GM23338 (cell line): ENCODE measurements at regions not wholly inside any gene's neighbourhood (a gene's known extent, or its start where the extent isn't known, plus 50 kb on each side); places are given as distances from the start of the nearest gene placed in this dataset.

Experiments used
- CREB1 ChIP-seq: fragments of 250-450 bp; sonication (Bioruptor Pico); IDR thresholded peaks from 2 replicates; pipeline ENCODE4 v1.5.0; 2020; ENCODE audit warnings: low read depth, mild to moderate bottlenecking, moderate library complexity
- EZH2 ChIP-seq: fragments of 200-600 bp; sonication (generic); IDR thresholded peaks from one replicate; pipeline ENCODE4 v1.8.0; 2017; ENCODE audit warnings: antibody characterized with exemption, mild to moderate bottlenecking, low read depth; ENCODE audit not compliant: unreplicated experiment
- EZH2phosphoT487 ChIP-seq: fragments of 200-600 bp; sonication (generic); IDR thresholded peaks from one replicate; pipeline ENCODE4 v1.8.1; 2018; ENCODE audit warnings: antibody characterized with exemption; ENCODE audit not compliant: unreplicated experiment
- JUNB ChIP-seq: IDR thresholded peaks from one replicate; pipeline ENCODE4 v1.6.1; 2016; ENCODE audit warnings: antibody characterized with exemption; ENCODE audit not compliant: unreplicated experiment
- NANOG ChIP-seq: IDR thresholded peaks from 2 replicates; pipeline ENCODE4 v1.6.1; 2016; ENCODE audit warnings: antibody characterized with exemption, borderline replicate concordance
- POLR2AphosphoS5 ChIP-seq: IDR thresholded peaks from 2 replicates; pipeline ENCODE4 v1.6.1; 2016; ENCODE audit warnings: antibody characterized with exemption, low read depth
- ZNF114 ChIP-seq: fragments of 250-450 bp; sonication (Bioruptor Pico); IDR thresholded peaks from 2 replicates; pipeline ENCODE4 v1.5.0; 2020; ENCODE audit warnings: mild to moderate bottlenecking, moderate library complexity
- ZNF331 ChIP-seq: fragments of 250-450 bp; sonication (Bioruptor Pico); IDR thresholded peaks from 2 replicates; pipeline ENCODE4 v1.5.0; 2020; ENCODE audit warnings: low read depth, mild to moderate bottlenecking, moderate library complexity
- TF ChIP-seq, protein P1 (sequence below), 2 experiments: fragments of 200-600 bp in 1 of 2; sonication (generic) in 1 of 2; conservative IDR thresholded peaks; 2 replicates each; pipeline versions ENCODE4 v1.5.1 to v1.6.1; 2016 to 2017; ENCODE audit warnings: antibody characterized with exemption in 2 of 2, low read depth in 2 of 2, mild to moderate bottlenecking in 2 of 2, moderate library complexity in 1 of 2
- TF ChIP-seq, protein P2 (sequence below): IDR thresholded peaks from one replicate; pipeline ENCODE4 v1.6.1; 2018; ENCODE audit warnings: antibody characterized with exemption; ENCODE audit not compliant: unreplicated experiment
- TF ChIP-seq, protein P3 (sequence below): IDR thresholded peaks from 2 replicates; pipeline ENCODE4 v1.6.1; 2016; ENCODE audit warnings: antibody characterized with exemption
- TF ChIP-seq, protein P4 (sequence below): fragments of 250-450 bp; sonication (Bioruptor Pico); IDR thresholded peaks from 2 replicates; pipeline ENCODE4 v1.5.0; 2020; ENCODE audit warnings: mild to moderate bottlenecking, moderate library complexity

DNA sequence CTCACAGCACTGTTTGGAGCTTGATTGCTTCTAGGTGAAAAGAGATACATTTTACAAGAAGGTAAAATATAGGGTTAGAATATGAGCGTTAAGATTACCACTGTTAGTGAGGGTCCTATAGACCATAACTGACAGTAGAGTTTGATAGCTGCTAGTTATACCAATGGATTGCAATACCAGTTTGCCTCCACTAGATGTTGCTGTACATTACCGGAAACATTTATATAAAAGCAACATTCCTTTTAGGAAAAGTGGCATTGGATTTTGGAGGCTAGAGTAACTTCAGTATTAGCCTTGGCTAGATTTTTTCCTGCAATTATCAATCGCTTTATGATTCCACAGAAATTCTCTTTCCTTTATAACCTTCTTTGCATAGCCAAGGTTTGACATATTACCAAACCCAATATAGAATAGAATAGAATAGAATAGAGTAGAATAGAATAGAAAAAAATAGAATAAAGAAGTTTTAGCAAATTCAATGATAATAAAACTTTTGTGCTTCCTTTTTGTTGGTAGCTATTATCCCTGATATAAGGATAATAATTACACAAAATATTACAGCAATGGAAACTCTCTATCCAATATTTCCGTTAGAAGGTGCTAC lies 1093.6 kb upstream of the ALCAM start:
- TF ChIP-seq, protein P1, sequence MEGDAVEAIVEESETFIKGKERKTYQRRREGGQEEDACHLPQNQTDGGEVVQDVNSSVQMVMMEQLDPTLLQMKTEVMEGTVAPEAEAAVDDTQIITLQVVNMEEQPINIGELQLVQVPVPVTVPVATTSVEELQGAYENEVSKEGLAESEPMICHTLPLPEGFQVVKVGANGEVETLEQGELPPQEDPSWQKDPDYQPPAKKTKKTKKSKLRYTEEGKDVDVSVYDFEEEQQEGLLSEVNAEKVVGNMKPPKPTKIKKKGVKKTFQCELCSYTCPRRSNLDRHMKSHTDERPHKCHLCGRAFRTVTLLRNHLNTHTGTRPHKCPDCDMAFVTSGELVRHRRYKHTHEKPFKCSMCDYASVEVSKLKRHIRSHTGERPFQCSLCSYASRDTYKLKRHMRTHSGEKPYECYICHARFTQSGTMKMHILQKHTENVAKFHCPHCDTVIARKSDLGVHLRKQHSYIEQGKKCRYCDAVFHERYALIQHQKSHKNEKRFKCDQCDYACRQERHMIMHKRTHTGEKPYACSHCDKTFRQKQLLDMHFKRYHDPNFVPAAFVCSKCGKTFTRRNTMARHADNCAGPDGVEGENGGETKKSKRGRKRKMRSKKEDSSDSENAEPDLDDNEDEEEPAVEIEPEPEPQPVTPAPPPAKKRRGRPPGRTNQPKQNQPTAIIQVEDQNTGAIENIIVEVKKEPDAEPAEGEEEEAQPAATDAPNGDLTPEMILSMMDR (conservative IDR thresholded peaks at IDR 0.05; ENCODE audit: low read depth in 2 of 2) = peak; percentile 74 to 84
- TF ChIP-seq CREB1 (CRISPR knock-in tag) (no peak), ZNF114 (CRISPR knock-in tag) (no peak), JUNB (no peak), POLR2AphosphoS5 (no peak), EZH2phosphoT487 (no peak), EZH2 (no peak), ZNF331 (no peak), NANOG (no peak)
- TF ChIP-seq, protein P2, sequence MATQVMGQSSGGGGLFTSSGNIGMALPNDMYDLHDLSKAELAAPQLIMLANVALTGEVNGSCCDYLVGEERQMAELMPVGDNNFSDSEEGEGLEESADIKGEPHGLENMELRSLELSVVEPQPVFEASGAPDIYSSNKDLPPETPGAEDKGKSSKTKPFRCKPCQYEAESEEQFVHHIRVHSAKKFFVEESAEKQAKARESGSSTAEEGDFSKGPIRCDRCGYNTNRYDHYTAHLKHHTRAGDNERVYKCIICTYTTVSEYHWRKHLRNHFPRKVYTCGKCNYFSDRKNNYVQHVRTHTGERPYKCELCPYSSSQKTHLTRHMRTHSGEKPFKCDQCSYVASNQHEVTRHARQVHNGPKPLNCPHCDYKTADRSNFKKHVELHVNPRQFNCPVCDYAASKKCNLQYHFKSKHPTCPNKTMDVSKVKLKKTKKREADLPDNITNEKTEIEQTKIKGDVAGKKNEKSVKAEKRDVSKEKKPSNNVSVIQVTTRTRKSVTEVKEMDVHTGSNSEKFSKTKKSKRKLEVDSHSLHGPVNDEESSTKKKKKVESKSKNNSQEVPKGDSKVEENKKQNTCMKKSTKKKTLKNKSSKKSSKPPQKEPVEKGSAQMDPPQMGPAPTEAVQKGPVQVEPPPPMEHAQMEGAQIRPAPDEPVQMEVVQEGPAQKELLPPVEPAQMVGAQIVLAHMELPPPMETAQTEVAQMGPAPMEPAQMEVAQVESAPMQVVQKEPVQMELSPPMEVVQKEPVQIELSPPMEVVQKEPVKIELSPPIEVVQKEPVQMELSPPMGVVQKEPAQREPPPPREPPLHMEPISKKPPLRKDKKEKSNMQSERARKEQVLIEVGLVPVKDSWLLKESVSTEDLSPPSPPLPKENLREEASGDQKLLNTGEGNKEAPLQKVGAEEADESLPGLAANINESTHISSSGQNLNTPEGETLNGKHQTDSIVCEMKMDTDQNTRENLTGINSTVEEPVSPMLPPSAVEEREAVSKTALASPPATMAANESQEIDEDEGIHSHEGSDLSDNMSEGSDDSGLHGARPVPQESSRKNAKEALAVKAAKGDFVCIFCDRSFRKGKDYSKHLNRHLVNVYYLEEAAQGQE = no peak
- TF ChIP-seq, protein P3, sequence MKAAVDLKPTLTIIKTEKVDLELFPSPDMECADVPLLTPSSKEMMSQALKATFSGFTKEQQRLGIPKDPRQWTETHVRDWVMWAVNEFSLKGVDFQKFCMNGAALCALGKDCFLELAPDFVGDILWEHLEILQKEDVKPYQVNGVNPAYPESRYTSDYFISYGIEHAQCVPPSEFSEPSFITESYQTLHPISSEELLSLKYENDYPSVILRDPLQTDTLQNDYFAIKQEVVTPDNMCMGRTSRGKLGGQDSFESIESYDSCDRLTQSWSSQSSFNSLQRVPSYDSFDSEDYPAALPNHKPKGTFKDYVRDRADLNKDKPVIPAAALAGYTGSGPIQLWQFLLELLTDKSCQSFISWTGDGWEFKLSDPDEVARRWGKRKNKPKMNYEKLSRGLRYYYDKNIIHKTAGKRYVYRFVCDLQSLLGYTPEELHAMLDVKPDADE = no peak
- TF ChIP-seq, protein P4, sequence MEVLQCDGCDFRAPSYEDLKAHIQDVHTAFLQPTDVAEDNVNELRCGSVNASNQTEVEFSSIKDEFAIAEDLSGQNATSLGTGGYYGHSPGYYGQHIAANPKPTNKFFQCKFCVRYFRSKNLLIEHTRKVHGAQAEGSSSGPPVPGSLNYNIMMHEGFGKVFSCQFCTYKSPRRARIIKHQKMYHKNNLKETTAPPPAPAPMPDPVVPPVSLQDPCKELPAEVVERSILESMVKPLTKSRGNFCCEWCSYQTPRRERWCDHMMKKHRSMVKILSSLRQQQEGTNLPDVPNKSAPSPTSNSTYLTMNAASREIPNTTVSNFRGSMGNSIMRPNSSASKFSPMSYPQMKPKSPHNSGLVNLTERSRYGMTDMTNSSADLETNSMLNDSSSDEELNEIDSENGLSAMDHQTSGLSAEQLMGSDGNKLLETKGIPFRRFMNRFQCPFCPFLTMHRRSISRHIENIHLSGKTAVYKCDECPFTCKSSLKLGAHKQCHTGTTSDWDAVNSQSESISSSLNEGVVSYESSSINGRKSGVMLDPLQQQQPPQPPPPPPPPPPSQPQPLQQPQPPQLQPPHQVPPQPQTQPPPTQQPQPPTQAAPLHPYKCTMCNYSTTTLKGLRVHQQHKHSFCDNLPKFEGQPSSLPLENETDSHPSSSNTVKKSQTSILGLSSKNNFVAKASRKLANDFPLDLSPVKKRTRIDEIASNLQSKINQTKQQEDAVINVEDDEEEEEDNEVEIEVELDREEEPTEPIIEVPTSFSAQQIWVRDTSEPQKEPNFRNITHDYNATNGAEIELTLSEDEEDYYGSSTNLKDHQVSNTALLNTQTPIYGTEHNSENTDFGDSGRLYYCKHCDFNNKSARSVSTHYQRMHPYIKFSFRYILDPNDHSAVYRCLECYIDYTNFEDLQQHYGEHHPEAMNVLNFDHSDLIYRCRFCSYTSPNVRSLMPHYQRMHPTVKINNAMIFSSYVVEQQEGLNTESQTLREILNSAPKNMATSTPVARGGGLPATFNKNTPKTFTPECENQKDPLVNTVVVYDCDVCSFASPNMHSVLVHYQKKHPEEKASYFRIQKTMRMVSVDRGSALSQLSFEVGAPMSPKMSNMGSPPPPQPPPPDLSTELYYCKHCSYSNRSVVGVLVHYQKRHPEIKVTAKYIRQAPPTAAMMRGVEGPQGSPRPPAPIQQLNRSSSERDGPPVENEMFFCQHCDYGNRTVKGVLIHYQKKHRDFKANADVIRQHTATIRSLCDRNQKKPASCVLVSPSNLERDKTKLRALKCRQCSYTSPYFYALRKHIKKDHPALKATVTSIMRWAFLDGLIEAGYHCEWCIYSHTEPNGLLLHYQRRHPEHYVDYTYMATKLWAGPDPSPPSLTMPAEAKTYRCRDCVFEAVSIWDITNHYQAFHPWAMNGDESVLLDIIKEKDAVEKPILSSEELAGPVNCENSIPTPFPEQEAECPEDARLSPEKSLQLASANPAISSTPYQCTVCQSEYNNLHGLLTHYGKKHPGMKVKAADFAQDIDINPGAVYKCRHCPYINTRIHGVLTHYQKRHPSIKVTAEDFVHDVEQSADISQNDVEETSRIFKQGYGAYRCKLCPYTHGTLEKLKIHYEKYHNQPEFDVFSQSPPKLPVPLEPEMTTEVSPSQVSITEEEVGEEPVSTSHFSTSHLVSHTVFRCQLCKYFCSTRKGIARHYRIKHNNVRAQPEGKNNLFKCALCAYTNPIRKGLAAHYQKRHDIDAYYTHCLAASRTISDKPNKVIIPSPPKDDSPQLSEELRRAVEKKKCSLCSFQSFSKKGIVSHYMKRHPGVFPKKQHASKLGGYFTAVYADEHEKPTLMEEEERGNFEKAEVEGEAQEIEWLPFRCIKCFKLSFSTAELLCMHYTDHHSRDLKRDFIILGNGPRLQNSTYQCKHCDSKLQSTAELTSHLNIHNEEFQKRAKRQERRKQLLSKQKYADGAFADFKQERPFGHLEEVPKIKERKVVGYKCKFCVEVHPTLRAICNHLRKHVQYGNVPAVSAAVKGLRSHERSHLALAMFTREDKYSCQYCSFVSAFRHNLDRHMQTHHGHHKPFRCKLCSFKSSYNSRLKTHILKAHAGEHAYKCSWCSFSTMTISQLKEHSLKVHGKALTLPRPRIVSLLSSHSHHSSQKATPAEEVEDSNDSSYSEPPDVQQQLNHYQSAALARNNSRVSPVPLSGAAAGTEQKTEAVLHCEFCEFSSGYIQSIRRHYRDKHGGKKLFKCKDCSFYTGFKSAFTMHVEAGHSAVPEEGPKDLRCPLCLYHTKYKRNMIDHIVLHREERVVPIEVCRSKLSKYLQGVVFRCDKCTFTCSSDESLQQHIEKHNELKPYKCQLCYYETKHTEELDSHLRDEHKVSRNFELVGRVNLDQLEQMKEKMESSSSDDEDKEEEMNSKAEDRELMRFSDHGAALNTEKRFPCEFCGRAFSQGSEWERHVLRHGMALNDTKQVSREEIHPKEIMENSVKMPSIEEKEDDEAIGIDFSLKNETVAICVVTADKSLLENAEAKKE (CRISPR knock-in tag) = no peak
